CD14-positive monocyte (primary cell): ENCODE measurements at regions not wholly inside any gene's neighbourhood (a gene's known extent, or its start where the extent isn't known, plus 50 kb on each side); places are given as distances from the start of the nearest gene placed in this dataset.
"Not testable (repeated sequence)": the region's sequence is repeated elsewhere in the genome, so short reads cannot be mapped to it uniquely, and the experiment has no call there.

ENCODE experiments used
- DNase-seq, 3 donors: peaks; one replicate each; pipeline ENCODE4 v3.0.0-alpha.2; 2011 to 2022
- H2AFZ ChIP-seq: 2 replicates; pipeline ENCODE4 v1.6.0; 2012; ENCODE audit warnings: mild to moderate bottlenecking, low read depth, low read length, inconsistent platforms; ENCODE audit not compliant: insufficient read depth, poor library complexity, severe bottlenecking
- H3K27ac ChIP-seq, 2 donors: 1 replicate in 1 of 2; 2 replicates in 1 of 2; pipeline ENCODE4 v1.5.1; 2012 to 2013; ENCODE audit warnings: low read length in 2 of 2, control low read depth in 1 of 2, inconsistent platforms in 1 of 2, low read depth in 1 of 2, mild to moderate bottlenecking in 1 of 2
- H3K27me3 ChIP-seq, 2 donors: one replicate each; pipeline versions ENCODE4 v1.6.0 to v1.6.1; 2011 to 2013; ENCODE audit warnings: low read length in 2 of 2; ENCODE audit not compliant: control insufficient read depth in 2 of 2, insufficient read depth in 2 of 2
- H3K36me3 ChIP-seq, 2 donors: replicated peaks in 1 of 2; 1 replicate in 1 of 2; 2 replicates in 1 of 2; pipeline versions ENCODE4 v1.5.1 to v1.6.1; 2012 to 2013; ENCODE audit warnings: low read length in 2 of 2, control low read depth in 1 of 2, inconsistent platforms in 1 of 2, mild to moderate bottlenecking in 1 of 2; ENCODE audit not compliant: insufficient read depth in 2 of 2, control insufficient read depth in 1 of 2
- H3K4me1 ChIP-seq, 2 donors: 1 replicate in 1 of 2; 2 replicates in 1 of 2; pipeline versions ENCODE4 v1.5.1 to v1.6.1; 2012 to 2013; ENCODE audit warnings: low read length in 2 of 2, control low read depth in 1 of 2, inconsistent platforms in 1 of 2, mild to moderate bottlenecking in 1 of 2, moderate library complexity in 1 of 2; ENCODE audit not compliant: insufficient read depth in 2 of 2, control insufficient read depth in 1 of 2
- H3K4me2 ChIP-seq: replicated peaks from 2 replicates; pipeline ENCODE3; 2012; ENCODE audit warnings: low read length, moderate library complexity, mild to moderate bottlenecking; ENCODE audit not compliant: poor library complexity, severe bottlenecking; ENCODE audit errors: extremely low read depth
- H3K4me3 ChIP-seq, 3 experiments: fragments of 200-600 bp in 1 of 3; sonication (generic) in 1 of 3; replicated peaks in 1 of 3; 1 replicate in 2 of 3; 2 replicates in 1 of 3; pipeline ENCODE4 v1.5.1; 2011 to 2013; ENCODE audit warnings: low read length in 3 of 3, mild to moderate bottlenecking in 3 of 3, control low read depth in 2 of 3, low read depth in 2 of 3, inconsistent platforms in 1 of 3, moderate library complexity in 1 of 3
- H3K79me2 ChIP-seq: 2 replicates; pipeline ENCODE4 v1.6.0; 2012; ENCODE audit warnings: mild to moderate bottlenecking, control low read depth, inconsistent platforms, low read length, moderate library complexity; ENCODE audit not compliant: insufficient read depth
- H3K9ac ChIP-seq: 2 replicates; pipeline ENCODE4 v1.6.0; 2017; ENCODE audit warnings: low read length, mild to moderate bottlenecking; ENCODE audit not compliant: insufficient read depth, poor library complexity, severe bottlenecking
- H3K9me3 ChIP-seq, 2 donors: replicated peaks in 1 of 2; 1 replicate in 1 of 2; 2 replicates in 1 of 2; pipeline versions ENCODE4 v1.5.1 to v1.6.1; 2012 to 2013; ENCODE audit warnings: low read length in 2 of 2, control low read depth in 1 of 2; ENCODE audit not compliant: control insufficient read depth in 1 of 2, insufficient read depth in 1 of 2
- H4K20me1 ChIP-seq: 2 replicates; pipeline ENCODE4 v1.6.0; 2012; ENCODE audit warnings: mild to moderate bottlenecking, low read length, control low read depth, moderate library complexity; ENCODE audit not compliant: insufficient read depth
- H3K27ac Mint-ChIP-seq, 7 donors: one replicate each; pipeline ENCODE4 v1.8.0; 2020; ENCODE audit warnings: mild to moderate bottlenecking in 7 of 7, mixed read lengths in 7 of 7, moderate library complexity in 6 of 7, inconsistent platforms in 2 of 7
- H3K27me3 Mint-ChIP-seq, 3 donors: one replicate each; pipeline ENCODE4 v1.8.0; 2021 to 2022; ENCODE audit warnings: low read depth in 3 of 3, mild to moderate bottlenecking in 3 of 3, mixed read lengths in 3 of 3, moderate library complexity in 3 of 3, inconsistent platforms in 1 of 3
- H3K36me3 Mint-ChIP-seq, 2 donors: one replicate each; pipeline ENCODE4 v1.8.0; 2020; ENCODE audit warnings: mixed read lengths in 2 of 2, inconsistent platforms in 1 of 2, mild to moderate bottlenecking in 1 of 2
- H3K4me1 Mint-ChIP-seq: one replicate; pipeline ENCODE4 v1.8.0; 2020; ENCODE audit warnings: mild to moderate bottlenecking, mixed read lengths
- H3K4me3 Mint-ChIP-seq, 2 donors: one replicate each; pipeline ENCODE4 v1.8.0; 2020; ENCODE audit warnings: mild to moderate bottlenecking in 2 of 2, mixed read lengths in 2 of 2, moderate library complexity in 1 of 2
- H3K9me3 Mint-ChIP-seq, 7 donors: one replicate each; pipeline ENCODE4 v1.8.0; 2020 to 2022; ENCODE audit warnings: mixed read lengths in 7 of 7, mild to moderate bottlenecking in 6 of 7, moderate library complexity in 6 of 7, inconsistent platforms in 2 of 7
- WGBS: methylation state at CpG from one replicate; pipeline ENCODE4 v1.1.5; 2013; ENCODE audit warnings: missing lambda C conversion rate; ENCODE audit not compliant: insufficient coverage; 5-methylcytosine and 5-hydroxymethylcytosine counted together
- intact Hi-C, 2 donors: fragments of 100-400 bp; cut with micrococcal nuclease; formaldehyde crosslinking; loops; one replicate each; pipeline versions ENCODE4 v1.15.0 to v1.15.1; 2023
- TF ChIP-seq, protein P1 (sequence below): fragments of 200-600 bp; IDR thresholded peaks from one replicate; pipeline ENCODE4 v1.8.0; 2022; ENCODE audit warnings: antibody characterized with exemption, mild to moderate bottlenecking

DNA sequence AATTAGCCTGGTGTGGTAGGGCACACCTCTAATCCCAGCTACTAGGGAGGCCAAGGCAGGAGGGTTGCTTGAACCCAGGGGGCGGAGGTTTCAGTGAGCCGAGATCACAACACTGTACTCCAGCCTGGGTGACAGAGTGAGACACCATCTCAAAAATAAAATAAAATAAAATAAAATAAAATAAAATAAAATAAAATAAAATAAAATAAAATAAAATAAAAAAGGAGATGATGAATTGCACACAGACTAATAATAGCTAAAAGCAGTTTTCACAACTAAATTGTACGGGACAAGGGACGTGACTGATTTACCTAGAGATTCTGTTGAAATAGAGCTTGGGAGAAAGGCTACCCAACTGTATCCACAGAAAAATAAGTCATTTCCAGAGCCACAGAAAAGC lies 1471.3 kb downstream of the CDH11 start:
- Mint-ChIP-seq H3K36me3 (no peaks in the 10 kb centered on the region), H3K27ac (no peak overlapping the region), H3K4me1 (no peaks in the 10 kb centered on the region), H3K9me3 (peaks cover 0 to 3% (median 0%) of the 10 kb centered on the region in 7 donors), H3K27me3 (no peaks in the 10 kb centered on the region), H3K4me3 (no peak overlapping the region)
- Histone ChIP-seq H3K27me3 (no peaks in the 10 kb centered on the region), H3K9me3 (no peaks in the 10 kb centered on the region), H3K4me2 (no peak overlapping the region), H4K20me1 (no peaks in the 10 kb centered on the region), H3K36me3 (no peaks in the 10 kb centered on the region), H3K4me3 (no peak overlapping the region), H3K79me2 (no peaks in the 10 kb centered on the region), H3K27ac (no peak overlapping the region), H3K9ac (no peak overlapping the region), H3K4me1 (no peaks in the 10 kb centered on the region), H2AFZ (no peak overlapping the region)
- TF ChIP-seq, protein P1, sequence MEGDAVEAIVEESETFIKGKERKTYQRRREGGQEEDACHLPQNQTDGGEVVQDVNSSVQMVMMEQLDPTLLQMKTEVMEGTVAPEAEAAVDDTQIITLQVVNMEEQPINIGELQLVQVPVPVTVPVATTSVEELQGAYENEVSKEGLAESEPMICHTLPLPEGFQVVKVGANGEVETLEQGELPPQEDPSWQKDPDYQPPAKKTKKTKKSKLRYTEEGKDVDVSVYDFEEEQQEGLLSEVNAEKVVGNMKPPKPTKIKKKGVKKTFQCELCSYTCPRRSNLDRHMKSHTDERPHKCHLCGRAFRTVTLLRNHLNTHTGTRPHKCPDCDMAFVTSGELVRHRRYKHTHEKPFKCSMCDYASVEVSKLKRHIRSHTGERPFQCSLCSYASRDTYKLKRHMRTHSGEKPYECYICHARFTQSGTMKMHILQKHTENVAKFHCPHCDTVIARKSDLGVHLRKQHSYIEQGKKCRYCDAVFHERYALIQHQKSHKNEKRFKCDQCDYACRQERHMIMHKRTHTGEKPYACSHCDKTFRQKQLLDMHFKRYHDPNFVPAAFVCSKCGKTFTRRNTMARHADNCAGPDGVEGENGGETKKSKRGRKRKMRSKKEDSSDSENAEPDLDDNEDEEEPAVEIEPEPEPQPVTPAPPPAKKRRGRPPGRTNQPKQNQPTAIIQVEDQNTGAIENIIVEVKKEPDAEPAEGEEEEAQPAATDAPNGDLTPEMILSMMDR: no peak
- no peak for DNase-seq
- intact Hi-C loops: no loop called here
- no CpG with 5 or more reads among the region's 4 CpGs for WGBS

DNA sequence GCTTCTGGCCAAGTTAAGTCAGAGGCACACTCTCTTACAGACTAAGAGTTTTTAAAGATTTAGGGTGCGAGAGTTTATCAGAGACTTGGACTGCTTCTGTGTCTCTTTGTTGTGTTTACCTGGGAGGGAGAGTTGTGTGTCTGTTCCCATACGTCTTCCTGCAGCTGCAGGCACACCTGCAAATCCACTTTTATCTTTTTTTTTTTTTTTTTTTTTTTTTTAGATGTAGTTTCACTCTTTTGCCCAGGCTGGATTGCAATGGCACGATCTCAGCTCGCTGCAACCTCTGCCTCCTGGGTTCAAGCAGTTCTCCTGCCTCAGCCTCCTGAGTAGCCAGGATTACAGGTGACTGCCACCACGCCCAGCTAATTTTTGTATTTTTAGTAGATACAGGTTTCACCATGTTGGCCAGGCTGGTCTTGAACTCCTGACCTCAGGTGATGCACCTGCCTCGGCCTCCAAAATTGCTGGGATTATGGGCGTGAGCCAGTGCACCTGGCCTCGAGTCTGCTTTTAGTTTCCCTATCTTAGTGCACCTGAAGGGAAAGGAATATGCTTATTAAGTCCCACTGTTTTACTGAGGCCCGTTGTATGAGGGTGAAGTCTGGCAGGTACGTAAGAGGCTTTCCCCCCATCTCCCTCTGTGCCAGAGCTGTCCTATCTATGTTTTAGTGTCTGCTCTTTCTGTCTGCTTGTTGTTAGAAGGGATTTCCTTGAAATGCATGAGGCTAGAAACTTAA lies 1488.0 kb downstream of the CDH11 start:
- H3K36me3 Mint-ChIP-seq, H3K9ac ChIP-seq, H3K27me3 ChIP-seq, H3K4me2 ChIP-seq, H3K27me3 Mint-ChIP-seq, DNase-seq, H3K4me1 Mint-ChIP-seq, H3K9me3 Mint-ChIP-seq, H3K79me2 ChIP-seq, H3K9me3 ChIP-seq, H3K4me1 ChIP-seq, H3K36me3 ChIP-seq, H3K4me3 Mint-ChIP-seq, H2AFZ ChIP-seq, H4K20me1 ChIP-seq, intact Hi-C loops, H3K27ac Mint-ChIP-seq, H3K4me3 ChIP-seq, H3K27ac ChIP-seq: not testable (repeated sequence)
- WGBS: 92% methylated on average over 2 of the region's 10 CpGs
